ENCODE measurements at regions not wholly inside any gene's neighbourhood (a gene's known extent, or its start where the extent isn't known, plus 50 kb on each side); places are given as distances from the start of the nearest gene placed in this dataset.
"Not testable (repeated sequence)": the region's sequence is repeated elsewhere in the genome, so short reads cannot be mapped to it uniquely, and the experiment has no call there.

GRCh38 chr1:215444715-215445414 is 122.2 kb upstream of the KCTD3 start:
- Histone ChIP-seq H3K36me3 (ENCODE audit: control insufficient read depth, insufficient read depth, low read length) (no peaks in the 10 kb centered on the region), H4K20me1 (replicated peaks; ENCODE audit: control insufficient read depth, insufficient read depth, low read length) (no peaks in the 10 kb centered on the region), H3K4me1 (replicated peaks in 1 of 2; ENCODE audit: control insufficient read depth in 2 of 2, insufficient read depth in 2 of 2, low read length in 2 of 2) (no peaks in the 10 kb centered on the region), H3K4me2 (ENCODE audit: insufficient read depth, low read length) (no peak overlapping the region), H2AFZ (ENCODE audit: low read depth, low read length) (no peak overlapping the region), H3K27me3 (ENCODE audit: control insufficient read depth in 2 of 2, insufficient read depth in 2 of 2, low read length in 2 of 2) (no peaks in the 10 kb centered on the region), H3K9ac (ENCODE audit: insufficient read depth in 1 of 2, low read depth in 2 of 2, low read length in 2 of 2) (no peak overlapping the region), H3K9me3 (replicated peaks; ENCODE audit: control insufficient read depth, insufficient read depth, low read depth, low read length) (0 out of 2 replicates have a peak, but pooled peaks cover 4% of the 10 kb centered on the region), H3K9me1 (ENCODE audit: control insufficient read depth, insufficient read depth, low read length) (no peaks in the 10 kb centered on the region), H3K27ac (ENCODE audit: extremely low read depth, low read depth, low read length) (no peak overlapping the region), H3K4me3 (no peak overlapping the region), H3K79me2 (ENCODE audit: control insufficient read depth, insufficient read depth, low read length) (no peaks in the 10 kb centered on the region)
- in situ Hi-C loops (cut with MboI) (no loop called here), intact Hi-C loops (cut with micrococcal nuclease) (no loop called here)
- WGBS (ENCODE audit: insufficient coverage, low coverage, missing lambda C conversion rate): 3% methylated on average over 2 of the region's 2 CpGs
- ChIA-PET POLR2A (no interaction called here), CTCF (ENCODE audit: low intra/inter-chr PET ratio) (no interaction called here)
- no TSS peak for BruUV-seq (replicated peaks)
- TF ChIP-seq RBM15 (IDR thresholded peaks at IDR 0.05; ENCODE audit: insufficient read depth, low read length) (no peak), NFIX (CRISPR knock-in tag; IDR thresholded peaks at IDR 0.05; ENCODE audit: low read depth) (no peak), ZFP30 (CRISPR knock-in tag; IDR thresholded peaks at IDR 0.05; ENCODE audit: borderline replicate concordance) (no peak), ELF4 (CRISPR knock-in tag; IDR thresholded peaks at IDR 0.05) (no peak), MXI1 (IDR thresholded peaks at IDR 0.05; ENCODE audit: low read depth, low read length) (no peak), ZNF124 (CRISPR knock-in tag; IDR thresholded peaks at IDR 0.05) (no peak)
- ATAC-seq (no peak), FAIRE-seq (no peak), DNase-seq (ENCODE audit: extremely low read depth in 1 of 4, low spot score in 3 of 4) (no peak)

- POLR2A ChIA-PET; H4K20me1 ChIP-seq (replicated peaks; ENCODE audit: control insufficient read depth, insufficient read depth, low read length); intact Hi-C loops (cut with micrococcal nuclease); ATAC-seq; H3K27me3 ChIP-seq (ENCODE audit: control insufficient read depth in 2 of 2, insufficient read depth in 2 of 2, low read length in 2 of 2); H3K9me1 ChIP-seq (ENCODE audit: control insufficient read depth, insufficient read depth, low read length); H3K4me3 ChIP-seq; DNase-seq (ENCODE audit: extremely low read depth in 1 of 4, low spot score in 3 of 4); BruUV-seq (replicated peaks); H3K9ac ChIP-seq (ENCODE audit: insufficient read depth in 1 of 2, low read depth in 2 of 2, low read length in 2 of 2); H3K9me3 ChIP-seq (replicated peaks; ENCODE audit: control insufficient read depth, insufficient read depth, low read depth, low read length); H3K4me1 ChIP-seq (replicated peaks in 1 of 2; ENCODE audit: control insufficient read depth in 2 of 2, insufficient read depth in 2 of 2, low read length in 2 of 2); CTCF ChIA-PET (ENCODE audit: low intra/inter-chr PET ratio); in situ Hi-C loops (cut with MboI); H3K27ac ChIP-seq (ENCODE audit: extremely low read depth, low read depth, low read length); H2AFZ ChIP-seq (ENCODE audit: low read depth, low read length); H3K36me3 ChIP-seq (ENCODE audit: control insufficient read depth, insufficient read depth, low read length); H3K79me2 ChIP-seq (ENCODE audit: control insufficient read depth, insufficient read depth, low read length); H3K4me2 ChIP-seq (ENCODE audit: insufficient read depth, low read length): not testable (repeated sequence)
- FAIRE-seq: peak; percentile 68
- under 1% methylated on average over 6 of the region's 6 CpGs for WGBS (ENCODE audit: insufficient coverage, low coverage, missing lambda C conversion rate)
Observed at GRCh38 chr1:215448014-215448413, 119.1 kb upstream of the KCTD3 start.

- H3K4me2 ChIP-seq (ENCODE audit: insufficient read depth, low read length); H3K79me2 ChIP-seq (ENCODE audit: control insufficient read depth, insufficient read depth, low read length); H3K4me3 ChIP-seq; H4K20me1 ChIP-seq (replicated peaks; ENCODE audit: control insufficient read depth, insufficient read depth, low read length); H3K27ac ChIP-seq (ENCODE audit: extremely low read depth, low read depth, low read length); BruUV-seq (replicated peaks); H3K27me3 ChIP-seq (ENCODE audit: control insufficient read depth in 2 of 2, insufficient read depth in 2 of 2, low read length in 2 of 2); H2AFZ ChIP-seq (ENCODE audit: low read depth, low read length); H3K9me1 ChIP-seq (ENCODE audit: control insufficient read depth, insufficient read depth, low read length); FAIRE-seq; ATAC-seq; POLR2A ChIA-PET; in situ Hi-C loops (cut with MboI); H3K9ac ChIP-seq (ENCODE audit: insufficient read depth in 1 of 2, low read depth in 2 of 2, low read length in 2 of 2); H3K4me1 ChIP-seq (replicated peaks in 1 of 2; ENCODE audit: control insufficient read depth in 2 of 2, insufficient read depth in 2 of 2, low read length in 2 of 2); DNase-seq (ENCODE audit: extremely low read depth in 1 of 4, low spot score in 3 of 4); H3K9me3 ChIP-seq (replicated peaks; ENCODE audit: control insufficient read depth, insufficient read depth, low read depth, low read length); intact Hi-C loops (cut with micrococcal nuclease); CTCF ChIA-PET (ENCODE audit: low intra/inter-chr PET ratio); H3K36me3 ChIP-seq (ENCODE audit: control insufficient read depth, insufficient read depth, low read length): not testable (repeated sequence)
- WGBS (ENCODE audit: insufficient coverage, low coverage, missing lambda C conversion rate): 7% methylated on average over 1 of the region's 1 CpG
Observed at GRCh38 chr1:215449147-215449546, 118.0 kb upstream of the KCTD3 start.
